CD4-positive, CD25-positive, alpha-beta regulatory T cell (primary cell): ENCODE measurements at regions not wholly inside any gene's neighbourhood (a gene's known extent, or its start where the extent isn't known, plus 50 kb on each side); places are given as distances from the start of the nearest gene placed in this dataset.
"Not testable (repeated sequence)": the region's sequence is repeated elsewhere in the genome, so short reads cannot be mapped to it uniquely, and the experiment has no call there.

Source experiments
- ATAC-seq, 2 donors: fragments of 150-1000 bp; cut with Tn5 transposase; one replicate each; pipeline ENCODE4 v1.10.0; 2021; ENCODE audit warnings: low read depth in 2 of 2, moderate number of reproducible peaks in 2 of 2, moderate library complexity in 1 of 2
- DNase-seq, 3 donors: peaks; one replicate each; pipeline versions ENCODE4 v3.0.0 to v3.0.0-alpha.2; 2012 to 2022; ENCODE audit warnings: mixed read lengths in 1 of 3
- H3K27ac ChIP-seq: one replicate; pipeline ENCODE4 v1.7.0; 2013; ENCODE audit warnings: mild to moderate bottlenecking, low read length; ENCODE audit not compliant: insufficient read depth, poor library complexity, severe bottlenecking
- H3K27me3 ChIP-seq: one replicate; pipeline ENCODE4 v1.7.0; 2013; ENCODE audit warnings: low read length; ENCODE audit not compliant: control insufficient read depth, insufficient read depth
- H3K36me3 ChIP-seq: one replicate; pipeline ENCODE4 v1.7.0; 2013; ENCODE audit warnings: mild to moderate bottlenecking, low read length, moderate library complexity; ENCODE audit not compliant: control insufficient read depth, insufficient read depth
- H3K4me1 ChIP-seq: 2 replicates; pipeline ENCODE4 v1.7.0; 2013; ENCODE audit warnings: mild to moderate bottlenecking, low read length; ENCODE audit not compliant: insufficient read depth, control insufficient read depth, poor library complexity, severe bottlenecking
- H3K4me3 ChIP-seq: one replicate; pipeline ENCODE4 v1.7.0; 2013; ENCODE audit warnings: low read depth, mild to moderate bottlenecking, low read length, moderate library complexity
- H3K9me3 ChIP-seq, 2 experiments: 1 replicate in 1 of 2; 2 replicates in 1 of 2; pipeline ENCODE4 v1.7.0; 2013; ENCODE audit warnings: low read length in 2 of 2, mild to moderate bottlenecking in 1 of 2, moderate library complexity in 1 of 2; ENCODE audit not compliant: control insufficient read depth in 2 of 2
- H3K27ac Mint-ChIP-seq, 3 donors: one replicate each; pipeline ENCODE4 v1.8.0; 2020 to 2022; ENCODE audit warnings: mild to moderate bottlenecking in 3 of 3, mixed read lengths in 3 of 3, moderate library complexity in 2 of 3
- H3K27me3 Mint-ChIP-seq: one replicate; pipeline ENCODE4 v1.8.0; 2022; ENCODE audit warnings: mild to moderate bottlenecking, mixed read lengths
- H3K36me3 Mint-ChIP-seq: one replicate; pipeline ENCODE4 v1.8.0; 2020; ENCODE audit warnings: mixed read lengths
- H3K4me1 Mint-ChIP-seq, 4 donors: one replicate each; pipeline ENCODE4 v1.8.0; 2020 to 2022; ENCODE audit warnings: mixed read lengths in 4 of 4, mild to moderate bottlenecking in 1 of 4
- H3K4me3 Mint-ChIP-seq, 4 donors: one replicate each; pipeline ENCODE4 v1.8.0; 2020 to 2022; ENCODE audit warnings: mild to moderate bottlenecking in 4 of 4, mixed read lengths in 4 of 4, moderate library complexity in 3 of 4
- H3K9me3 Mint-ChIP-seq, 7 donors: one replicate each; pipeline ENCODE4 v1.8.0; 2020 to 2022; ENCODE audit warnings: mixed read lengths in 7 of 7, mild to moderate bottlenecking in 3 of 7, moderate library complexity in 2 of 7

DNA sequence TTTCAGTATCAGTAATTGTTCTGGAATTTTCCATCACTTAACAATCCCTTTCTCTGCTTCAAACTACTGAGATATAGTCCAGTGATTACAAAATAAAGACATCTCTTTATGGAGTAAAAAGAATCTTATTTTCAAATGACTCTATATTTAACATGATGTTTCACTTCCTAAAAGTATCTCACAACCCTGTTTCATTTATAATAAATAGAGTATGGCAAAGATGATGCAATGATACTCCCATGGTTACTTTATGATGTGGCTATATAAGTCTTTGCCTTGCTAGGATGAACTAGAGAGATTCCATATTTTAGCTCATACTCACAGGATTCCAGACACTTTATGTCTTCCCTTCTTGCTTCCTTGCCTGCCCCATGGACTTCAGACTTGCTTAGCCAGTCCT, 953.5 kb upstream of the MDGA2 start:
- H3K27ac ChIP-seq, result no peak overlapping the region
- H3K4me1 ChIP-seq, result no peaks in the 10 kb centered on the region
- Mint-ChIP-seq H3K36me3 (no peaks in the 10 kb centered on the region), H3K27me3 (no peaks in the 10 kb centered on the region), H3K9me3 (peaks cover 0 to 19% (median 5%) of the 10 kb centered on the region in 7 donors), H3K27ac (no peak overlapping the region), H3K4me3 (no peak overlapping the region), H3K4me1 (no peaks in the 10 kb centered on the region)
- H3K36me3 ChIP-seq, result no peaks in the 10 kb centered on the region
- no peak for ATAC-seq
- no peaks in the 10 kb centered on the region for H3K9me3 ChIP-seq
- H3K4me3 ChIP-seq, result no peak overlapping the region
- H3K27me3 ChIP-seq, result no peaks in the 10 kb centered on the region
- no peak for DNase-seq

GRCh38 chr14:48622980-48623379, 947.6 kb upstream of the MDGA2 start:
- Mint-ChIP-seq H3K27me3 (no peaks in the 10 kb centered on the region), H3K27ac (no peak overlapping the region), H3K9me3 (peaks cover 0 to 8% (median 0%) of the 10 kb centered on the region in 7 donors), H3K4me1 (no peaks in the 10 kb centered on the region), H3K36me3 (no peaks in the 10 kb centered on the region), H3K4me3 (no peak overlapping the region)
- ATAC-seq (no peak), DNase-seq (no peak)
- Histone ChIP-seq H3K4me3 (no peak overlapping the region), H3K36me3 (no peaks in the 10 kb centered on the region), H3K27ac (no peak overlapping the region), H3K27me3 (no peaks in the 10 kb centered on the region), H3K9me3 (no peaks in the 10 kb centered on the region), H3K4me1 (no peaks in the 10 kb centered on the region)

GRCh38 chr14:48618057-48618456, 942.7 kb upstream of the MDGA2 start:
- no peaks in the 10 kb centered on the region for H3K27me3 ChIP-seq
- no peaks in the 10 kb centered on the region for H3K4me1 ChIP-seq
- H3K4me3 Mint-ChIP-seq, result no peak overlapping the region
- no peaks in the 10 kb centered on the region for H3K36me3 ChIP-seq
- DNase-seq, result no peak
- no peak overlapping the region for H3K27ac ChIP-seq
- no peaks in the 10 kb centered on the region for H3K4me1 Mint-ChIP-seq
- H3K27ac Mint-ChIP-seq, result no peak overlapping the region
- no peak for ATAC-seq
- H3K36me3 Mint-ChIP-seq, result no peaks in the 10 kb centered on the region
- H3K4me3 ChIP-seq, result no peak overlapping the region
- no peaks in the 10 kb centered on the region for H3K9me3 ChIP-seq
- no peaks in the 10 kb centered on the region for H3K27me3 Mint-ChIP-seq
- peaks cover 0 to 5% (median 2%) of the 10 kb centered on the region in 7 donors for H3K9me3 Mint-ChIP-seq

GRCh38 chr14:48616931-48617330, 941.5 kb upstream of the MDGA2 start:
- peaks cover 0 to 7% (median 5%) of the 10 kb centered on the region in 7 donors for H3K9me3 Mint-ChIP-seq
- no peak overlapping the region for H3K27ac ChIP-seq
- H3K27me3 Mint-ChIP-seq, result no peaks in the 10 kb centered on the region
- no peak overlapping the region for H3K4me3 Mint-ChIP-seq
- no peaks in the 10 kb centered on the region for H3K27me3 ChIP-seq
- no peak overlapping the region for H3K4me3 ChIP-seq
- H3K4me1 Mint-ChIP-seq, result no peaks in the 10 kb centered on the region
- DNase-seq, result no peak
- H3K36me3 ChIP-seq, result no peaks in the 10 kb centered on the region
- H3K4me1 ChIP-seq, result no peaks in the 10 kb centered on the region
- H3K27ac Mint-ChIP-seq, result no peak overlapping the region
- no peaks in the 10 kb centered on the region for H3K9me3 ChIP-seq
- no peak for ATAC-seq
- no peaks in the 10 kb centered on the region for H3K36me3 Mint-ChIP-seq

DNA sequence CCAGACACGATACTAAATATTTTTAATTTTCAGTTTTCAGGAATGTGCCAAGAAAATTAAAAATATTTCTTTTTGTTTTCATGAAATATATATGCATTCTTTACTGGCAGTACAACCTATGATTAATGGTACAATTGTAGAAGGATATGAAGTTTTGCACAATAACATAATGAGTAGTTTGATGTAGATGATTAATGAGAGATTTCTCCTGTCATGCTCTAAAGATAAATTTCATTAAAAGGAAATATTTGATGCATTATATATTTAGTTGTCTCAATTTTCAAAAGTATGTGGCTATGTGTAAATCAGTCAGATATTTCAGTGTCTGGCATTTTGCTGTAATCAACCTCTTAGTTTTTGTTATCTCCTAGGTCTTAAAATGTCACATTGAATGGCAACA, 940.2 kb upstream of the MDGA2 start:
- Mint-ChIP-seq H3K4me3 (no peak overlapping the region), H3K27me3 (no peaks in the 10 kb centered on the region), H3K36me3 (no peaks in the 10 kb centered on the region), H3K27ac (no peak overlapping the region), H3K4me1 (no peaks in the 10 kb centered on the region), H3K9me3 (peaks cover 0 to 16% (median 7%) of the 10 kb centered on the region in 7 donors)
- Histone ChIP-seq H3K4me3 (no peak overlapping the region), H3K36me3 (no peaks in the 10 kb centered on the region), H3K4me1 (no peaks in the 10 kb centered on the region), H3K27me3 (no peaks in the 10 kb centered on the region), H3K9me3 (no peaks in the 10 kb centered on the region), H3K27ac (no peak overlapping the region)
- ATAC-seq (no peak), DNase-seq (no peak)

GRCh38 chr14:48614003-48614402, 938.6 kb upstream of the MDGA2 start:
- H3K27me3 Mint-ChIP-seq, result no peaks in the 10 kb centered on the region
- Histone ChIP-seq H3K36me3 (no peaks in the 10 kb centered on the region), H3K4me3 (no peak overlapping the region), H3K9me3 (no peaks in the 10 kb centered on the region), H3K4me1 (no peaks in the 10 kb centered on the region), H3K27ac (no peak overlapping the region), H3K27me3 (no peaks in the 10 kb centered on the region)
- H3K4me3 Mint-ChIP-seq, result no peak overlapping the region
- no peaks in the 10 kb centered on the region for H3K36me3 Mint-ChIP-seq
- no peaks in the 10 kb centered on the region for H3K4me1 Mint-ChIP-seq
- no peak overlapping the region for H3K27ac Mint-ChIP-seq
- DNase-seq (no peak), ATAC-seq (no peak)
- peaks cover 0 to 23% (median 10%) of the 10 kb centered on the region in 7 donors for H3K9me3 Mint-ChIP-seq

DNA sequence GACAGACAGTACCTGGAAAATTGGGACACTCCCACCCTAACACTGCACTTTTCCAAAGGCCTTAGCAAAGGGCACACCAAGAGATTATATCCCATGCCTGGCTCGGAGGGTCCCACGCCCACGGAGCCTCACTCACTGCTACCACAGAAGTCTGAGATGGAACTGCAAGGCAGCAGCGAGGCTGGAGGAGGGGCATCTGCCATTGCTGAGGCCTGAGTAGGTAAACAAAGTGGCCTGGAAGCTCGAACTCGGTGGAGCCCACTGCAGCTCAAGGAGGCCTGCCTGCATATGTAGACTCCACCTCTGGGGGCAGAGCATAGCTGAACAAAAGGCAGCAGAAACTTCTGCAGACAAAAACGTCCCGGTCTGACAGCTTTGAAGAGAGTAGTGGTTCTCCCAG, 931.6 kb upstream of the MDGA2 start:
- DNase-seq, H3K4me1 Mint-ChIP-seq, H3K27ac Mint-ChIP-seq, H3K27ac ChIP-seq, H3K36me3 Mint-ChIP-seq, ATAC-seq, H3K4me3 Mint-ChIP-seq, H3K27me3 ChIP-seq, H3K36me3 ChIP-seq, H3K9me3 ChIP-seq, H3K27me3 Mint-ChIP-seq, H3K4me1 ChIP-seq, H3K4me3 ChIP-seq: not testable (repeated sequence)
- peaks cover 1 to 23% (median 7%) of the 10 kb centered on the region in 7 donors for H3K9me3 Mint-ChIP-seq

DNA sequence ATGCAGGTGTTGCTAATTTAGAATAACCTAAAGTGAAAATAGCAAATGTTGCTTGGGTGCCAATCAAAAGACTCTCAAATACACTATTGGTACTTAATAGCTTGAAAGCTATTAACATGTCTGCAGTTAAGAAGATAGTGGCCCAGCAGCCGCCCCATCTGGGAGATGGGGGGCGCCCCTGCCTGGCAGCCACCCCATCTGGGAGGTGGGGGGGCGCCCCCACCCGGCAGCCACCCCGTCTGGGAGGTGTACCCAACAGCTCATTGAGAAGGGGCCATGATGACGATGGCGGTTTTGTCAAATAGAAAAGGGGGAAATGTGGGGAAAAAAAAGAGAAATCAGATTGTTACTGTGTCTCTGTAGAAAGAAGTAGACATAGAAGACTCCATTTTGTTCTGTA, 923.1 kb upstream of the MDGA2 start:
- Histone ChIP-seq H3K4me3 (no peak overlapping the region), H3K9me3 (no peaks in the 10 kb centered on the region), H3K36me3 (no peaks in the 10 kb centered on the region), H3K27me3 (no peaks in the 10 kb centered on the region), H3K27ac (no peak overlapping the region), H3K4me1 (no peaks in the 10 kb centered on the region)
- H3K4me1 Mint-ChIP-seq, result peaks cover 0 to 2% (median 0%) of the 10 kb centered on the region in 4 donors
- peaks cover 0 to 6% (median 4%) of the 10 kb centered on the region in 7 donors for H3K9me3 Mint-ChIP-seq
- no peak overlapping the region for H3K27ac Mint-ChIP-seq
- no peak for DNase-seq
- no peak overlapping the region for H3K4me3 Mint-ChIP-seq
- no peaks in the 10 kb centered on the region for H3K36me3 Mint-ChIP-seq
- no peaks in the 10 kb centered on the region for H3K27me3 Mint-ChIP-seq
- no peak for ATAC-seq
